Spleen (tissue), 11 donors: ENCODE measurements at regions not wholly inside any gene's neighbourhood (a gene's known extent, or its start where the extent isn't known, plus 50 kb on each side); places are given as distances from the start of the nearest gene placed in this dataset.

Source experiments
- DNase-seq: peaks from one replicate; pipeline ENCODE4 v3.0.0-alpha.2; 2020
- H3K27ac ChIP-seq, 8 donors: fragments of 200-600 bp; sonication (generic) in 7 of 8; 1 replicate in 4 of 8; 2 replicates in 4 of 8; pipeline versions ENCODE4 v1.5.0 to v1.8.0; 2016 to 2021; ENCODE audit warnings: inconsistent platforms in 4 of 8, mild to moderate bottlenecking in 4 of 8, moderate library complexity in 1 of 8
- H3K27me3 ChIP-seq, 7 donors: fragments of 200-600 bp; sonication (generic) in 6 of 7; replicated peaks in 1 of 7; 1 replicate in 4 of 7; 2 replicates in 3 of 7; pipeline versions ENCODE4 v1.5.0 to v1.8.0; 2016 to 2021; ENCODE audit warnings: inconsistent platforms in 3 of 7, mild to moderate bottlenecking in 1 of 7
- H3K36me3 ChIP-seq, 6 donors: fragments of 200-600 bp; sonication (generic) in 5 of 6; 1 replicate in 4 of 6; 2 replicates in 2 of 6; pipeline versions ENCODE4 v1.5.0 to v1.8.0; 2016 to 2021; ENCODE audit warnings: inconsistent platforms in 2 of 6
- H3K4me1 ChIP-seq, 6 donors: fragments of 200-600 bp; sonication (generic) in 5 of 6; 1 replicate in 3 of 6; 2 replicates in 3 of 6; pipeline versions ENCODE4 v1.5.0 to v1.8.0; 2016 to 2021; ENCODE audit warnings: inconsistent platforms in 3 of 6
- H3K4me3 ChIP-seq, 8 donors: fragments of 200-600 bp; sonication (generic) in 7 of 8; 1 replicate in 4 of 8; 2 replicates in 4 of 8; pipeline versions ENCODE4 v1.5.0 to v1.8.0; 2016 to 2021; ENCODE audit warnings: inconsistent platforms in 4 of 8, mild to moderate bottlenecking in 4 of 8, moderate library complexity in 2 of 8
- H3K9me3 ChIP-seq, 8 donors: fragments of 200-600 bp; sonication (generic) in 7 of 8; 1 replicate in 4 of 8; 2 replicates in 4 of 8; pipeline versions ENCODE4 v1.5.0 to v1.8.0; 2016 to 2021; ENCODE audit warnings: inconsistent platforms in 4 of 8
- POLR2A ChIP-seq, 3 donors: fragments of 450-650 bp; IDR thresholded peaks; one replicate each; pipeline ENCODE4 v1.5.1; 2017; ENCODE audit warnings: antibody characterized with exemption in 3 of 3, mild to moderate bottlenecking in 1 of 3
- POLR2AphosphoS5 ChIP-seq, 3 donors: sonication (generic); formaldehyde crosslinking; IDR thresholded peaks; one replicate each; pipeline ENCODE4 v1.5.1; 2017; ENCODE audit warnings: antibody characterized with exemption in 3 of 3
- WGBS, 5 donors: extraction: QIAGEN DNeasy Blood & Tissue Kit in 3 of 5; methylation state at CpG; one replicate each; pipeline versions ENCODE4 v1.1.5 to v1.1.7; 2013 to 2018; 5-methylcytosine and 5-hydroxymethylcytosine counted together
- intact Hi-C: fragments of 100-400 bp; cut with DNase I; formaldehyde crosslinking; loops from one replicate; pipeline ENCODE4 v1.15.0; 2023; ENCODE audit warnings: low total_unique reads
- TF ChIP-seq, protein P1 (sequence below), 11 experiments: fragments of 200-600 bp in 7 of 11; fragments of 450-650 bp in 4 of 11; sonication (generic) in 4 of 11; IDR thresholded peaks in 8 of 11; conservative IDR thresholded peaks in 3 of 11; 1 replicate in 7 of 11; 2 replicates in 4 of 11; pipeline versions ENCODE4 v1.4.0 to v1.8.0; 2016 to 2021; ENCODE audit warnings: antibody characterized with exemption in 11 of 11, inconsistent platforms in 4 of 11, mild to moderate bottlenecking in 1 of 11
- donor health status: healthy with polysubstance abuse.
- donor health status: DM: no; HTN: no; CAD: no; lungs with moderate emphysema.
- donor health status: DM: no; HTN: no; CAD: no.
- donor health status: Bipolar disorder and iron deficiency.
- donor health status: healthy.
- donor health status: DM: no; HTN: no; CAD: no.
- donor health status: DM: yes; HTN: yes; CAD: no.

DNA sequence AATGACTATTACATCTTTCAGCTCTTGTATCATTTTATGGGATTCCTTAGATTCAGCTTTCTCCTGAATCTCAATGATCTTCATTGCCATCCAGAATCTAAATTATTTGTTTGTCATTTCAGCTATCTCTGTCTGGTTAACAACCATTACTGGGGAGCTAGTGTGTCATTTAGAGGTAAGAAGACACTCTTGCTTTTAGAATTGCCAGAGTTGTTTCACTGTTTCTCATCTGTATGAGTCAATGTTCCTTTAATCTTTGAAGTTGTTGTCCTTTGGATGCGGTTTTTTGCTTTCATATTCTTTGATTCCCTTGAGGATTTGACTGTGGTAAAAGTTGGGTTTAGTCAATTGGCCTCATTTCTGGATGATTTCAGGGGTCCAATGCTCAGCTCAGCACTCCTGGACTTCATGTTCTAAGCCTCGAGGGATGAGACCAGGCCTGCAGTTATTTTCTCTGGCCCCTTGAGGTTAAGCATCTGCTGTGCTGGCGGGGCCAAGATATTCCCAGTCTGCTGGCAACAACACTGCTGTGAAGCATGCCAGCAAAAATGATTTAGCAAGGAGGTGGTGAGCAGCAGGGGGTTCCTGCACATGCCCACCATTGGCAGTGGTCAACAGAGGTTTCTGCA lies 102.4 kb upstream of the PCSK5 start:
- H3K4me1 ChIP-seq: no peaks in the 10 kb centered on the region
- TF ChIP-seq POLR2AphosphoS5 (IDR thresholded peaks at IDR 0.05) (no peak), POLR2A (IDR thresholded peaks at IDR 0.05) (no peak)
- TF ChIP-seq, protein P1, sequence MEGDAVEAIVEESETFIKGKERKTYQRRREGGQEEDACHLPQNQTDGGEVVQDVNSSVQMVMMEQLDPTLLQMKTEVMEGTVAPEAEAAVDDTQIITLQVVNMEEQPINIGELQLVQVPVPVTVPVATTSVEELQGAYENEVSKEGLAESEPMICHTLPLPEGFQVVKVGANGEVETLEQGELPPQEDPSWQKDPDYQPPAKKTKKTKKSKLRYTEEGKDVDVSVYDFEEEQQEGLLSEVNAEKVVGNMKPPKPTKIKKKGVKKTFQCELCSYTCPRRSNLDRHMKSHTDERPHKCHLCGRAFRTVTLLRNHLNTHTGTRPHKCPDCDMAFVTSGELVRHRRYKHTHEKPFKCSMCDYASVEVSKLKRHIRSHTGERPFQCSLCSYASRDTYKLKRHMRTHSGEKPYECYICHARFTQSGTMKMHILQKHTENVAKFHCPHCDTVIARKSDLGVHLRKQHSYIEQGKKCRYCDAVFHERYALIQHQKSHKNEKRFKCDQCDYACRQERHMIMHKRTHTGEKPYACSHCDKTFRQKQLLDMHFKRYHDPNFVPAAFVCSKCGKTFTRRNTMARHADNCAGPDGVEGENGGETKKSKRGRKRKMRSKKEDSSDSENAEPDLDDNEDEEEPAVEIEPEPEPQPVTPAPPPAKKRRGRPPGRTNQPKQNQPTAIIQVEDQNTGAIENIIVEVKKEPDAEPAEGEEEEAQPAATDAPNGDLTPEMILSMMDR (IDR thresholded peaks at IDR 0.05 in 8 of 11, conservative IDR thresholded peaks at IDR 0.05 in 3 of 11): no peak
- peaks cover 0 to 4% (median 0%) of the 10 kb centered on the region in 8 donors for H3K9me3 ChIP-seq
- H3K36me3 ChIP-seq: no peaks in the 10 kb centered on the region
- H3K27me3 ChIP-seq: no peaks in the 10 kb centered on the region
- H3K27ac ChIP-seq: no peak overlapping the region
- intact Hi-C loops: no loop called here
- WGBS, 5 donors: 58 to 78% (median 64%) methylated on average over 3 of the region's 3 CpGs
- H3K4me3 ChIP-seq: no peak overlapping the region
- DNase-seq: no peak

- no peak for DNase-seq
- no peaks in the 10 kb centered on the region for H3K36me3 ChIP-seq
- intact Hi-C loops: no loop called here
- WGBS, 5 donors: 72 to 84% (median 78%) methylated on average over 2 of the region's 2 CpGs
- no peak overlapping the region for H3K27ac ChIP-seq
- no peaks in the 10 kb centered on the region for H3K27me3 ChIP-seq
- H3K4me3 ChIP-seq: no peak overlapping the region
- H3K4me1 ChIP-seq: no peaks in the 10 kb centered on the region
- H3K9me3 ChIP-seq: no peaks in the 10 kb centered on the region
- no peak for TF ChIP-seq POLR2A (IDR thresholded peaks at IDR 0.05)
- TF ChIP-seq, protein P1 (IDR thresholded peaks at IDR 0.05 in 8 of 11, conservative IDR thresholded peaks at IDR 0.05 in 3 of 11): no peak
- no peak for TF ChIP-seq POLR2AphosphoS5 (IDR thresholded peaks at IDR 0.05)
Measured at GRCh38 chr9:75797085-75797580, 93.3 kb upstream of the PCSK5 start.

GRCh38 chr9:75798505-75798904 lies 92.0 kb upstream of the PCSK5 start:
- Histone ChIP-seq H3K36me3 (no peaks in the 10 kb centered on the region), H3K27ac (no peak overlapping the region), H3K4me3 (no peak overlapping the region), H3K9me3 (no peaks in the 10 kb centered on the region), H3K27me3 (no peaks in the 10 kb centered on the region), H3K4me1 (no peaks in the 10 kb centered on the region)
- no peak for DNase-seq
- intact Hi-C loops: no loop called here
- TF ChIP-seq, protein P1 (IDR thresholded peaks at IDR 0.05 in 8 of 11, conservative IDR thresholded peaks at IDR 0.05 in 3 of 11): no peak
- no peak for TF ChIP-seq POLR2AphosphoS5 (IDR thresholded peaks at IDR 0.05)
- TF ChIP-seq POLR2A (IDR thresholded peaks at IDR 0.05): no peak
- WGBS, 5 donors: 48 to 65% (median 51%) methylated on average over 1 of the region's 1 CpG

- no peak for DNase-seq
- Histone ChIP-seq H3K36me3 (no peaks in the 10 kb centered on the region), H3K4me1 (no peaks in the 10 kb centered on the region), H3K4me3 (no peak overlapping the region), H3K27ac (no peak overlapping the region), H3K9me3 (no peaks in the 10 kb centered on the region), H3K27me3 (no peaks in the 10 kb centered on the region)
- intact Hi-C loops: no loop called here
- TF ChIP-seq POLR2AphosphoS5 (IDR thresholded peaks at IDR 0.05) (no peak), POLR2A (IDR thresholded peaks at IDR 0.05) (no peak)
- TF ChIP-seq, protein P1 (IDR thresholded peaks at IDR 0.05 in 8 of 11, conservative IDR thresholded peaks at IDR 0.05 in 3 of 11): no peak
Measured at GRCh38 chr9:75803130-75803529, 87.3 kb upstream of the PCSK5 start.
